M059J (cell line): ENCODE measurements at regions not wholly inside any gene's neighbourhood (a gene's known extent, or its start where the extent isn't known, plus 50 kb on each side); places are given as distances from the start of the nearest gene placed in this dataset.
A peak's percentile ranks its signal among the peaks of the same experiment; 100 is the strongest.
"Not testable (repeated sequence)": the region's sequence is repeated elsewhere in the genome, so short reads cannot be mapped to it uniquely, and the experiment has no call there.

ENCODE experiments used
- DNase-seq: peaks from one replicate; pipeline ENCODE4 v3.0.0-alpha.2; 2012; ENCODE audit warnings: low read depth

- not testable (repeated sequence) for DNase-seq
Measured at GRCh38 chr6:27773542-27774263, 138.5 kb downstream of the OR2B2 start.

- peak; percentile 84 for DNase-seq
Measured at GRCh38 chr6:27772261-27773001, 139.8 kb downstream of the OR2B2 start.

GRCh38 chr6:27771235-27771634, 141.0 kb downstream of the OR2B2 start:
- DNase-seq = no peak

- no peak for DNase-seq
Measured at GRCh38 chr6:27770724-27771123, 141.5 kb downstream of the OR2B2 start.

- DNase-seq = no peak
Measured at GRCh38 chr6:27768556-27768955, 143.6 kb downstream of the OR2B2 start.

- DNase-seq = no peak
Measured at GRCh38 chr6:27767851-27768250, 144.3 kb downstream of the OR2B2 start.

- DNase-seq = no peak
Measured at GRCh38 chr6:27766405-27766804, 145.8 kb downstream of the OR2B2 start.

- no peak for DNase-seq
Measured at GRCh38 chr6:27765028-27765590, 147.1 kb downstream of the OR2B2 start.

GRCh38 chr6:27761391-27761790, 150.8 kb downstream of the OR2B2 start:
- no peak for DNase-seq

GRCh38 chr6:27760464-27760863, 151.7 kb downstream of the OR2B2 start:
- no peak for DNase-seq

- no peak for DNase-seq
Measured at GRCh38 chr6:27759930-27760329, 152.3 kb downstream of the OR2B2 start.

GRCh38 chr6:27758491-27758890, 153.7 kb downstream of the OR2B2 start:
- DNase-seq = no peak

- no peak for DNase-seq
Measured at GRCh38 chr6:27757307-27757706, 154.9 kb downstream of the OR2B2 start.

- no peak for DNase-seq
Measured at GRCh38 chr6:27755768-27756167, 156.4 kb downstream of the OR2B2 start.

GRCh38 chr6:27754408-27754782, 157.8 kb downstream of the OR2B2 start:
- no peak for DNase-seq

GRCh38 chr6:27753668-27754407, 158.4 kb downstream of the OR2B2 start:
- DNase-seq = peak; percentile 91

- peak; percentile 90 for DNase-seq
Measured at GRCh38 chr6:27752038-27752885, 159.9 kb downstream of the OR2B2 start.

GRCh38 chr6:27748661-27749060, 163.5 kb downstream of the OR2B2 start:
- DNase-seq = no peak

- no peak for DNase-seq
Measured at GRCh38 chr6:27747637-27748036, 164.6 kb downstream of the OR2B2 start.

GRCh38 chr6:27746860-27747259, 165.3 kb downstream of the OR2B2 start:
- DNase-seq = not testable (repeated sequence)

GRCh38 chr6:27743787-27744186, 168.4 kb downstream of the OR2B2 start:
- no peak for DNase-seq
